ENCODE measurements at regions not wholly inside any gene's neighbourhood (a gene's known extent, or its start where the extent isn't known, plus 50 kb on each side); places are given as distances from the start of the nearest gene placed in this dataset.
"Not testable (repeated sequence)": the region's sequence is repeated elsewhere in the genome, so short reads cannot be mapped to it uniquely, and the experiment has no call there.

DNA sequence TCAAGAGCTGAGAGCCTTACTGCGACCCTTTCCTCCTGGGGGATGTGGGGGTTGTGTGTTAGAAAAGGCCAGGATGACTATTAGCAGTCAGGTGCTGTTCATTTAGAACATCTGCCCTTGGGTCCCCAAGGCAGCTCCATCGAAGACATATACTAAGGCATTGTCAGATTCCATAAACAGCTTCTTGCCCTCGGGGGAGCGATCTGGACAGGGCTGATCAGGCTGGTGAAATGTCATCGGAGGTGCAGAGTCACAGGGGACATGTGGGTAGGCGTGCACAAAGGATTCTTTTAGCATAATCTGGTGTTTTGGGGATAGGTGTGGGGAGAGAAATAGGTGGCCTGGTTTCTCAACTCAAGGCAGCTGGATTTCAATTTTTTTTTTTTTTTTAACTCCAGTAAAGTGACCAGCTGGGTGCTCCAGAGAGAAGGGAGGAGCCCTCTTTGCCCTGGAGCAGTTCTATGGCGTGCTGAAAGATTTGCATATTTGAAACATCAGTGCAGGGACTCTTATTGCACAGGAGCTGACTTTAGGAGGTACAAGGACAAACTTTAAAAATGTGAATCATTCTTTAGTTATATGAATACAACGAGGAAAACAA is 160.1 kb downstream of the SUDS3 start:
- no peak for DNase-seq (ENCODE audit: low spot score)
- FAIRE-seq, result no peak

DNA sequence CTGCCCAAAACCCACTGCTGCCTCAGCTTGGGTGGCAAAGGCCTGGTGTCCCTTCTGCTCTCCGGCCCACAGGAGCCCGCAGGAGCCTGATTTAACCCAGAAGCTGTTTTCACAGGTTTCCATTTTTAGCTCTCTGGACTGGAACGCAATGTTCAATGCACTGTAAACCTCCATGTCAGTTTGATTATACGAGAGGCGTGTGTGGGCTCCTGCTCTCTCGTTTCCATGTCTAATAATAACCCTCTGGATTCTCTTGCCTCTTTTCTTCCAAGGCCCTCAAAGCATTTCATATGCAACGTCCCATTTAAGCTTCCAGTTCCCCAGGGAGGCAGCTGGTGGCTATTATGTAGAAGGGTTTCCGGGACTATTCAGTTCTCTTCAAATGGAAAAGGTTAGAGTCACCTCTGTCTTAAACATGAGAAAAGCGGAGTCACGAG is 161.1 kb downstream of the SUDS3 start:
- DNase-seq (ENCODE audit: low spot score), result no peak
- no peak for FAIRE-seq

DNA sequence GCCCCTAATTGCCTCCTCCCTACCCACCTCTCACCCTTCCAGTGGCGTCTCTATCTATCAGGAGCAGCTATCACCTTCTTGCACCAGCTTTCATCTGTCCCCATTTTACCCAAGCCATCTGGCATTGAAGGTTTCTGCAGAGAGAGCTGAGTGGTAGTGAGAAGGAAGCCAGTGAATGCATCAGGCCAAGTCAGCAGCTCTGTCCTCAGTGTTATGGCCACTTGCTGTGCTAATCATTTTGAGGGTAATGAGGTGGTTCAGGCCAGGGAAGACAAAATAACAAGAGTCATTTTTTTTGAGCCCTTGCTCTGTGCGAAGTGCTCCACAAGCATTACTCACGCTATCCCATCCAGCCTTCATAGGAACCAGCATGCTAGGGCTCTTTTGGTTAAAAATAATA is 164.7 kb downstream of the SUDS3 start:
- no peak for FAIRE-seq

DNA sequence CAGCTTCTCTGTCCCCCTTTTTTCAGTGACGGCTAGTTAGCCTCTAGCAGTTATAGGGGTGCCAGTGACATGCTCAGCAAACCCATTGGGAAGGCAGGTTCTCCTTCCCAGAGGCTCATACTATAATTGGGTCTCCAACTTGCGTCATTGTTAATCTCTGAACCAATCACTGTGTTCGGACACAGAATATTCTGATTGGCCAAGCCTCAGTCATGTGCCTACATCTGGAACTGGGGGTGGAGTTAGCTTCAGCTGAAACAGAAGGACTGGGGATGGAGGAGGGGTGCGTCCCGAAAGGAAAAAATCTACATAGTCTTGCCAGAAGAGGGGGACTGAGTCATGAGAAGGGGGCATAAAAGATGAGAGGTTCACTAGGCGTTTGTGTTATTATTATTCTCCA is 165.6 kb downstream of the SUDS3 start:
- DNase-seq (ENCODE audit: low spot score), result no peak
- FAIRE-seq, result no peak

More for the DNA sequence above, 164.7 kb downstream of the SUDS3 start:
- DNase-seq (ENCODE audit: low spot score), result no peak

DNA sequence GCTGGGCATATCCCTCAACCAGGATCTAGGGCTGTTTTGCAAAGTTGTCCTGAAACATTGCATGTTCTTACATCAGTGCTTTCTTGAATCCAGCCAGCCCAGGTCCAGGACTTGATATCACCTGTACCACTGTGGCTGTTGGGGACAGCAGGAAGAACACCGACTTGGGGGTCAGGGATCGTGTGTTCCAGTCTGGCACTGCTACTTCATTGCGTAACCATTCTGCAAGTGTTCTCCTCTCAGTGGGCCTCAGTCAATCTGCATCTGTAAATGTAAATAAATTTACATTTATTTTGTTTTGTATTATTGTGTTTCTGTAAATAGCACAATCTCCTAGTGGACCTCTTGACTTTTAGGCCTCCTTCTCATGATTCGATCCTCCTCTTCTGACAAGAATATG is 167.3 kb downstream of the SUDS3 start:
- no peak for FAIRE-seq
- no peak for DNase-seq (ENCODE audit: low spot score)

DNA sequence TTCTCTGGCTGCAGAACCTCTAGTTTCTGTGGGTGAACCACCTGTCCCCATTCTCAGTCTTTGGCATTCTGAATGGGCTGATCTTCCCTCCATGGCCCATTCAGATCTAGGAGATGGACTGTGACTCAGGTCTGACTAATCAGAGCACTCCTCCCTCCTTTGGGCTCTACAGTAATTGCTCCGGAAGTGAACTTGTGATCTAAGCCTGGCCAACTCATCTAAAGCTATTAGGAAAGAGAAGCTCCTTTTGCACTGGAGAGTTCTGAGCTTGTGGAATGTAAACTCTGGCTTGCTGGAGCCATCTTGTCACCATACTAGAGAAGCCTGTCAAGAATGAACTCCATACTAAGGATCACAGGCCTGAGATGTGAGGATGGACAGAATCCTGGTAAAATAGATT is 168.2 kb downstream of the SUDS3 start:
- FAIRE-seq (peak; percentile 58), DNase-seq (ENCODE audit: low spot score) (peak; percentile 67)

DNA sequence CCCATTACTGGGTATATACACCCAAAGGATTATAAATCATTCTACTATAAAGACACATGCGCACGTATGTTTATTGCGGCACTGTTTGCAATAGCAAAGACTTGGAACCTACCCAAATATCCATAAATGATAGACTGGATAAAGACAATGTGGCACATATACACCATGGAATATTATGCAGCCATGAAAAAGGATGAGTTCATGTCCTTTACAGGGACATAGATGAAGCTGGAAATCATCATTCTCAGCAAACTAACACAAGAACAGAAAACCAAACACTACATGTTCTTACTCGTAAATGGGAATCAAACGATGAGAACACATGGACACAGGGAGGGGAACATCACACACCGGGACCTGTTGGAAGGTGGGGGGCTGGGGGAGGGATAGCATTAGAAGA is 171.3 kb downstream of the SUDS3 start:
- not testable (repeated sequence) for FAIRE-seq; DNase-seq (ENCODE audit: low spot score)

DNA sequence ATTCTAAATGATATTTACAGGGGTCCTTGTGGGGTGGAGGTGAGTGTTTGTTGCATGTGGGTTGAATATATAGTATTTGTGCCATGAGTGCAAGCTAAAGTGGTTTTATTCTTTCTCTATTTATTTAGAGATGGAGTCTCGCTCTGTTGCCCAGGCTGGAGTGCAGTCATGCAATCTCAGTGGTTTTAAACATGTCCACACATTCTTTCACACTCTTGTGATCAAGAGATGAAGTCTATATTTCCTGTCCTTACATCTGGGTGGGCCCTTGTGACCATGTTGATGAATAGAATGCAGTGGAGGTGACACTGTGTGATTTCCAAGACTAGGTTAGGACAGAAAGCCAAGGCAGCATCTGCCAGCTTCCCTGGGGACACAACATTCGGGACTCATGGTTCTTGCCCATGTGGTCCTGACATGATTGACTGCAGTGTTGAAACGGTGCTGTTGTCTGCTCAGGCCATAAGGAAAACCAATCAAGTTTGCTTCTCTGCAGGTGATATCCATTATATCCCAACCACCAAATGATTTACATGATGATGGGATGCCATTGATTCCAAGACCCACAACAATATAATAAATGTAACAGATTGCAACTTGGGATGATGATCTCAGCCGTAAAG is 172.6 kb downstream of the SUDS3 start:
- FAIRE-seq, result no peak
- DNase-seq (ENCODE audit: low spot score), result peak; percentile 15

DNA sequence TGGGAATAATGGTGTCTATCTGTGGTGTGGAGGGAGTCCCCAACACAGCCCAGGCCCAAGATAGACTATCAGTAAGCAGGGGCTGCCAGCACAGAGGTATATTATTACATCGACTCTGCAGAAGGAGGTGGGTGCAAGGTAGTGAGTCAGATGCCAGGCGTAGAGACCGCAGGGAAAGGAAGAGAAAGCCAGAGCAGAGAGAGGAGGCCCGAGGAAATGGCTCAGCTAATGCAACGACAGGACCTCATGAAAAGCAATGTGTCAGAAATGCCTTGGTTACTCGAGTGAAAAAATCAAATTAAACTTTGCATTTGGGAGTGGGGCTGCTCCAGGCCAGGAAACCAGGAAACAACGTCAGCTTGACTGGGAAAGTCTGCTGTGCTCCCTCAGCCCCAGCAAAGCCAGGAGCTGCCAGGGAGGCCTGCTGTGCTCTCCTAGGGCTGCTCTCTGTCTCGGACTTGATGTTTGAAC is 173.2 kb downstream of the SUDS3 start:
- FAIRE-seq (peak; percentile 68), DNase-seq (ENCODE audit: low spot score) (peak; percentile 57)

DNA sequence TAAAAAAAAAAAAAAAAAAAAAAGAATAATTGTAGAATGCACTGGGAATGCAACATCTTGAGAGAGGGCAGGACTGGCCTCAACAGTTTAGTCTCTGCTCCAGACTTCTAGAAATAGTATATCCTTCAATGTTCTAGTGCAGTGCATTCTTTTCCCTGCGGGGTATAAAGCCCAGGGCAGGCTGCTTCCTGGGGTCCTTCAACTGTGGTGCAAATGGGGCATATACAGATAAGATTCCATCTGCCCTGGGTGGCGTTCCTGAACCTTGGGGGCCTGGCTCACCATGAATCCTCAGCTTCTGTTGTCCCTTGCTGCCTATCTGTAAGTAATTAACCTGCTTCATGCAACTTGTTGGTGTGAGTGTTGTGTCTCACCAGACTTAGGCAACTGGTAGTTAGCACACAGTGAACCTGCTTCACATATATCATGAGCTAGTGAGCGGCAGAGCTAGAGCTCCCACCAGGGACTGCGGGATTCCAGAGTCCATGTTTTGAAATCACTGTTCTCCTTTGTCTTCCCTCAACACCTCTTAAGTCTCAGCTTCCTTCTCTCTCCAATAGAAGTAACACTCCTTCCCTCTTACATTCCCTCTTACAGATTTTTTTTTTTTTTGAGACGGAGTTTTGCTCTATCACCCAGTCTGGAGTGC is 177.6 kb downstream of the SUDS3 start:
- FAIRE-seq, result no peak
- DNase-seq (ENCODE audit: low spot score), result no peak

DNA sequence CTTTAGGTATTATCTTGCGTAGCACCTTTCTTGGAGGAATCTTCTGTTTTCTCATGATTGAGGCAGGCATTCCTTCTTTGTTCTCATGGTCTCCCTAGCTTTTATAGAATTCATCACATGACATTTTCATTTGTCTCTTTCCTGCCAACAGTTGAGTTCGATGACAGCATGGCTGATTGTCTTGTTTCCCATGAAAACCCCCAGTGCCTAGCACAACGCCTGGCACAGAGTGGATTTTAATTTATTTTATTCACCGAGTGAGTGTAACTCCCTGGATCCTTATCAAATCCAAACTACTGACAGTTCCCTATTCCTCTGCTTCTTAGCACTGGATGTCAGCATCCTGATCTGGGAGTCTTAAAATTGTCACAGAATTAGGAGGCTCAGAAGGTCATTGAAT is 182.6 kb downstream of the SUDS3 start:
- FAIRE-seq (no peak), DNase-seq (ENCODE audit: low spot score) (no peak)

DNA sequence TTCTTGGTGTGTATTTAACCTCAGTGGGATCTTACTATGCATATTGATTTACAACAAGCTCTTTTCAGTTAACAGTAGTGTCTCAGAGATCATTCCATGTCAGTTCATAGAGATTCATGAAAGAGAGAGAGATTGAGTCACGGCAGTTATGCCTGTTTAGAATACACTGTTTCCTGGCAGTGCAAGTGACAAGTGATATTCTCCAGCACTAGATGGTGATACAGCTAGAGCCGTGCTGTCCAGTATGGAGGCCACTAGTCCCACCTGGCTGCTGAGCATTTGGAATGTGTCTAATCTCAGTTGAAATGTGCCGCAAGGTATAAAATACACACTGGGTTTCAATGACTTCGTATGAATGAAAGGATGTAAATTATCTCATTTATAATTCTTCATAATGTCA is 184.4 kb downstream of the SUDS3 start:
- FAIRE-seq, result no peak
- no peak for DNase-seq (ENCODE audit: low spot score)

DNA sequence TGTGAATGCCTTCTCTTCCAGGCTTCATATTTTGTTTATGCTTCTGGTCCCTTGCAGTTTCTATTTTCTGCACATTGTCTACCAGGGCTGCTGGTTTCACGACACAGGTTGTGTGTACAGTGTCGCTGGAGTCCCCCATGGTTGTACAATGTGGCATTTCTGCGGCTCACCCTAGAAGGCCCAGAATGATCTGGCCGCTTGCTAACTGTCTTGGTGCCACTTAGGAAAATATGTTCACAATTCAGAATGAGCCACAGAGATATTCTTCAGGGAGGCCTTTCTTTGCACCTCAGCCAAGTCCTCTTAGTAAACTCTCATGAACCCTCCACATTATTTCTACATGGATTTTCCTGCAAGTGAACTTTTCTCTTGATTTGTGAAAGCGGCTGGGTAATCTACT is 195.4 kb downstream of the SUDS3 start:
- FAIRE-seq (no peak), DNase-seq (ENCODE audit: low spot score) (no peak)

DNA sequence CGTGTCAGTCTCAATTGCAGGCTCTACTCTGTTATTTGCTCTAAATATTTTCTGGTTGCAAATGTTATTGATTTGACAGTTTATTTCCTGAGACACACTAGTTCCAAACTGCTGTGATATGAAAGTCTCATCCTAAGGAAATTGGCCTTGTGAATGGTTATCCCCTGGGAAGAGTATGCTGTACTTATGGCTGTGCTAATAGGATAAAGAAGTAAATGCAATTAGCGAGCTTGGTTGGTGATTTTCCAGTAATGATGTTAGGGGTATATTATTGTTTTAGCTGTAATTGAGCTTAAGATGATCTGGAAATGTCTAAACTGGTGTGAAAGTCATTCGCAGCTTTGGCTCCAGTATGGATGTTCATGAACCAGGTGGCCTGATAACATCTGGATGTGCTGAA is 197.9 kb downstream of the SUDS3 start:
- no peak for DNase-seq (ENCODE audit: low spot score)
- FAIRE-seq, result no peak

DNA sequence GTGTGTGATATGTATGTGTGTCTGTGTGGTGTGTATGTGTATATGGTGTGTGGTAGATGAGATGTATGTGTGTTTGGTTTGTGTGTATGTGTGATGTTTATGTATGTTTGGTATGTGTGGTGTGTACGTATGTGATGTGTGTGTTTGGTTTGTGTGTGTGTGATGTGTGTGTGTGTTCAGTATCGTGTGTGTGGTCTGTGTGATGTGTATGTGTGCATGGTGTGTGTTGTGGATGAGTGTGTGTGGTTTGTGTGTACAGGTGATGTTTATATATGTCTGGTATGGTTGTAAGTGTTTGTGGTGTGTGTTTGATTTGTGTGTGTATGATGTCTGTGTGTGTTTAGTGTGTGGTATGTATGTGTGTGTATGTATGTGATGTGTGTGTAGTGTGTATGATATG is 199.4 kb downstream of the SUDS3 start:
- no peak for DNase-seq (ENCODE audit: low spot score)
- no peak for FAIRE-seq

DNA sequence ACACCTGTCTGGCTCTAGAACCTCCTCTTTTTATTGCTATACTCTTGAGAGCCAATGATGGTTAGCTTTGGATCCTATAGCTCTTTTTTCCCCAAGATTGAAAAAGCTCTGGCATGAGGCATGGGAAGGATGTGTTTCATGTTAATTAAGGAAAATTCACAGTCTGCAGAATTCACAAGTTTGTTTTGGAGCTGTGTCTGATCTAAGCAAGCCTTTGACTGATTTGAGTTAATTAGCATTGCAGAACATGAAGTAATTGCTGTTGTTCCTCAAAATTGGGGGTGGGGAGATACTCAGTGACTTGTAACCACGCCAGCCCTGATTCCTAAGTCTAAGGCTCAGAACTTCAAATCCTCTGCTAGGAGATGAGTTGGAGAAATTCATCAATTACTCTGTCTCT is 205.0 kb downstream of the SUDS3 start:
- DNase-seq (ENCODE audit: low spot score) (no peak), FAIRE-seq (no peak)

DNA sequence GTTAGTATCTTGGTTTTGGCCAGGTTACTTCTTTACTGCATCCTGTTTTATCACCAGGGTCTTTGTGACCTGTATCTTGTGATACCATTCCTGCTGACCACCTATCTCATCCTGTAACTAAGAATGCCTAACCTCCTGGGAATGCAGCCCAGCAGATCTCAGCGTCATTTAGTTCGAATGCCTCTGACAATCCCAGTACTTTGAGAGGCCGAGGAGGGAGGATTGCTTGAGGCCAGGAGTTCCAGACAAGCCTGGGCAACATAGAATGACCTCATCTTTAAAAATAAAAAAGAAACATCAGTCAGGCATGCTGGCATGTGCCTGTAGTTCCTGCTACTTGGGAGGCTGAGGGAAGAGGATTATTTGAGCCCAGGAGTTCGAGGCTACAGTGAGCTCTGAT is 206.5 kb downstream of the SUDS3 start:
- FAIRE-seq, result no peak
- DNase-seq (ENCODE audit: low spot score), result no peak

DNA sequence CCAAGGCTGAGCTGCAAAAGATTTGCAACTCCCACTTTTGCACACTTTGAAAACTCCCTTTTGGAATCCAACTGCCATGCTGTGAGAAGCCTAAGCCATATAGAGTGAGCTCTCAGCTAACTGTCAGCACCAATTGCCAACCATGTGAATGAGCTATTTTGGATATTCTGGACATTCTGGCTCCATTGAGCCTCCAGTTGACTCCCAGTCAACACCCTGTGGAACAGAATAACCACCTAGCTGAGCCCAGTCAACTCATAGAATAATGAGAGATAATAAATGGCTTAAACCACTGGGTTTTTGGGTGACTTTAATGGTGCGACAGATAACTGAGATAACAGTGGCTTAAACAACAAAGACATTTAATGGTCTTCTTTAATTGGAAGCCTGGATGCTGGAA is 210.1 kb downstream of the SUDS3 start:
- DNase-seq (ENCODE audit: low spot score), result no peak
- no peak for FAIRE-seq

DNA sequence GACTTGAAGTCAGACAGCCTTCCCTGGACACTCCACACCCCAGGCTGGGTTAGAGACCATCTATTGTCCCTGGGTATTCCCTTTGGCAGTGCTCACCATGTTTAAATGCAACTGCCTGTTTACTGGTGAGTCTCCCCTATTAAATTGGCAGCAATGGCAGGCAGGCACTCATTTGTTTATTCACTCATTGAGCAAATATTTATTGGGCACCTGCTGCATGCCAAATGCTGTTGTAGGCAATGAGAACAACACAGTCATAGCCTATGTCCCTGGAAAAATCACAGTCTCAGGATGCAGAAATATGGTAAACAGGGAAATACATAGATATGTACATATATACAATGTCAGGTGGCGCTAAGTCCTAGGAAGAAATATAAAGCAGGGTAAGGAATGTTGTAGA is 212.8 kb downstream of the SUDS3 start:
- DNase-seq (ENCODE audit: low spot score), result no peak
- no peak for FAIRE-seq

DNA sequence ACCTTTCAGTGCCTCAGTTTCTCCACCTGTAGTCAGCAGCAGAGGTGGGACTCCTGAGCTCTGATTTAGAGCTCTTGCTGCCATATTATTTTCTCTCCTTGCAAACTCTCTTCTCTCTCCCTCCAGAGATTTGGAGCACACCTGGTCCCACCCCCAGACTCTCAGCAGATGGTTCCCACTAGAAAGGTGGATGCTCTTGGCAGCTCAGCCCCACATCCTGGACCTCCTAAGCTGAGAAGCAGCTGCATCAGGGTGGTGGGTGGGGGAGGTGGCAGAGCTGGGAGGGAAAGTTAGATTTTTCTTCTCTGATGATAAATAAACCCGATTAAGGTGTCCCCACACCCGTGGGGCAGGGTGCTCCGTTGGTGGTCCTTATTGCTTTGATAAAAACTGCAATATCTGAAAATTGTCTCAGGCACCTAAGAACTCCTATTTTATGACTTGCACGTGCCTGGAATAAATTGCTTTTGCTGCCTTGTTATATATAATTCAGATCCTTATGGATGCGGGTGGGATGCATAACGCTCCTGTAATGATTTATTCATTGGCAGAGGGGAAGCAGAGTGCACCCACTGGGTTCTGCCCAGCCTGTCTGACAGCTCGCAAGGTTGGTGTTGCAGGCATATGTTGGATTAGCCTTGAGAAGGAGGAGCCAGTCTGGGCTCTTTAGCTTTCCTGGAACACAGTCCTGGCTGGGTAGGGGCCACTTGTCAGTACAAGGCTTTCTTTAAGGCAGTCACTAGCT is 214.2 kb downstream of the SUDS3 start:
- FAIRE-seq (no peak), DNase-seq (ENCODE audit: low spot score) (no peak)

DNA sequence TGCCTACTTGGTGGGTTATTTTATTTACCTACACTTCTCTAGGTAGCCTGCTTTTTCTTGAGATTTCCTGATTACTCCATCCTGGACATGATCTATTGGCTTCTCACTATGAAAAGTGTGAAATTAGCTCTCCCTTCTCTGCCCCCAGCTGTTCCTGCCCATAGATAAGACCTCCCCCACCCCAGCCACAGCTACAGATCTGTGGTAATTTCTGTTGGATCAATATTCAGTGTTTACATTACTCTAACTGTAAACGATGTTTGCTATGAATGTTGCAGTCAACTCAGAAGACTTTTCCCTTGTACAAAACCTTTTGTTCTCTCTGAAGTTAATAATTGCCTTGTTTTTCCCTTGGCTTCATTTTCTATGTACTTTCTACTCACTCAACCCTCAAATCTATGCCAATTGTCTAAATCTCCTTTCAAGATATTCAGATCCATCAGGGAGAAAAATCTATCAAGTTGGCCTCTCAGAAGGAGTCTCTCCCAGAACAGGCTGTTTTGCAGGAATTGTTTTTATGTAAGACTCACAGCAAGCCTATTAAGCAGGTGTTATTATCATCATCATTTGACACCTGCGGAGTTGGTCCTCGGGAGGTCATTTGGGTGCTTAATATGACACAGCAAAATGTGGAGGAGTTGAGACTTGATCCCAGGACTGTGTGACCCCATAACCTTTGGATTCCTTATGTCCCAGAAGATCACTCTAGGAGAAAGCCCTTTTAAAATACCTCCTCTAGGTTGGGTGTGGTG is 227.4 kb downstream of the SUDS3 start:
- FAIRE-seq (no peak), DNase-seq (ENCODE audit: low spot score) (no peak)

DNA sequence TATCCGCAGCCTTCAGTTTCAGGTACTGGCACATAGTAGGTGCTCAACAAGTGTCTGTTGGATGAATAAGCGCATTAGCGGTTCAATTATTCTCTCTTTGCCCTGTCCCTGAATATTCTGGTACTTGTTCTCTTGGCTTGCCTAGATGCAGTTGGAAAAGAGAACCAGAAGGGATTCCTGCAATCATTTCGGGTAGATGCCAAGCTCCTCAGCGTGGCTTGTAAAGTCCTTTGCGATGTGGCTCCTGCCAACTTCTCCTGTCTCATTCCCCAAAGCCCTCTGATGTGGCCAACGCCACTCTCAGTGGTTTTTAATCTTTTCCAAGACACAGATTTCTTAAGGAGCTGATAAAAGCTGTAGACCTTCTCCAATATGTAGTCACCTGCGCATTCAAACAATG is 230.3 kb downstream of the SUDS3 start:
- no peak for DNase-seq (ENCODE audit: low spot score)
- FAIRE-seq, result no peak

Data from RCC 7860 (cell line).